SK-N-SH treated with all-trans-retinoic acid at 6 μM for 48 hours (cell line): ENCODE measurements at regions not wholly inside any gene's neighbourhood (a gene's known extent, or its start where the extent isn't known, plus 50 kb on each side); places are given as distances from the start of the nearest gene placed in this dataset.

Source experiments
- OSR1 ChIP-seq: fragments of 250-450 bp; sonication (Bioruptor Pico); IDR thresholded peaks from 2 replicates; pipeline ENCODE4 v1.8.0; 2022; ENCODE audit warnings: moderate library complexity, mild to moderate bottlenecking, inconsistent platforms
- PATZ1 ChIP-seq: fragments of 250-450 bp; sonication (Bioruptor Pico); IDR thresholded peaks from 2 replicates; pipeline ENCODE4 v1.8.0; 2020; ENCODE audit warnings: mild to moderate bottlenecking, moderate library complexity, borderline replicate concordance
- TOX ChIP-seq: fragments of 250-450 bp; sonication (Bioruptor Pico); IDR thresholded peaks from 2 replicates; pipeline ENCODE4 v1.8.0; 2021; ENCODE audit warnings: mild to moderate bottlenecking, moderate library complexity, borderline replicate concordance
- TSHZ2 ChIP-seq: fragments of 250-450 bp; sonication (Bioruptor Pico); IDR thresholded peaks from 2 replicates; pipeline ENCODE4 v1.5.0; 2020; ENCODE audit warnings: mild to moderate bottlenecking, moderate library complexity
- ZC3H10 ChIP-seq: fragments of 250-450 bp; sonication (Bioruptor Pico); IDR thresholded peaks from 2 replicates; pipeline ENCODE4 v1.5.1; 2021; ENCODE audit warnings: mild to moderate bottlenecking, moderate library complexity
- ZNF70 ChIP-seq: fragments of 450-650 bp; formaldehyde crosslinking; IDR thresholded peaks from 2 replicates; pipeline ENCODE4 v1.5.0; 2020; ENCODE audit warnings: mild to moderate bottlenecking, moderate library complexity

- TF ChIP-seq ZC3H10: no peak
- TF ChIP-seq TOX (CRISPR knock-in tag): no peak
- no peak for TF ChIP-seq PATZ1 (CRISPR knock-in tag)
- no peak for TF ChIP-seq ZNF70 (CRISPR knock-in tag)
- no peak for TF ChIP-seq TSHZ2 (CRISPR knock-in tag)
- no peak for TF ChIP-seq OSR1 (CRISPR knock-in tag)
Measured at GRCh38 chr11:37459456-37459855, 861.4 kb upstream of the RAG2 start.
